ENCODE measurements at regions not wholly inside any gene's neighbourhood (a gene's known extent, or its start where the extent isn't known, plus 50 kb on each side); places are given as distances from the start of the nearest gene placed in this dataset.

GRCh38 chr12:128178966-128179365, 88.0 kb upstream of the TMEM132C start (continued):
- no peak for TF ChIP-seq CHD2 (IDR thresholded peaks at IDR 0.05; ENCODE audit: low read length)
- TF ChIP-seq TAF1 (IDR thresholded peaks at IDR 0.05; ENCODE audit: low read depth, low read length): no peak
- TF ChIP-seq RBBP5 (IDR thresholded peaks at IDR 0.05; ENCODE audit: borderline replicate concordance, low read depth, low read length): no peak
- TF ChIP-seq HDAC2 (IDR thresholded peaks at IDR 0.05; ENCODE audit: borderline replicate concordance in 1 of 2, low read depth in 2 of 2, low read length in 2 of 2): no peak
- no peak for TF ChIP-seq KDM1A (IDR thresholded peaks at IDR 0.05; ENCODE audit: borderline replicate concordance, low read length)
- TF ChIP-seq CTBP2 (IDR thresholded peaks at IDR 0.05; ENCODE audit: borderline replicate concordance, insufficient read depth, insufficient read length, low read length): no peak
- TF ChIP-seq CBX8 (IDR thresholded peaks at IDR 0.05; ENCODE audit: borderline replicate concordance, low read depth, low read length): no peak
